Dendritic cell treated with granulocyte-macrophage colony-stimulating factor and Interleukin-4, amounts not matched to agents 40 ng/mL and 50 ng/mL, for 4 days (primary cell): ENCODE measurements at regions not wholly inside any gene's neighbourhood (a gene's known extent, or its start where the extent isn't known, plus 50 kb on each side); places are given as distances from the start of the nearest gene placed in this dataset.
A peak's percentile ranks its signal among the peaks of the same experiment; 100 is the strongest.
"Not testable (repeated sequence)": the region's sequence is repeated elsewhere in the genome, so short reads cannot be mapped to it uniquely, and the experiment has no call there.

Experiments
- H3K27ac Mint-ChIP-seq: one replicate; pipeline ENCODE4 v1.8.0; 2022; ENCODE audit warnings: mild to moderate bottlenecking, mixed read lengths
- H3K27me3 Mint-ChIP-seq: one replicate; pipeline ENCODE4 v1.8.0; 2022; ENCODE audit warnings: mild to moderate bottlenecking, mixed read lengths
- H3K36me3 Mint-ChIP-seq: one replicate; pipeline ENCODE4 v1.8.0; 2022; ENCODE audit warnings: low read depth, mixed read lengths
- H3K4me1 Mint-ChIP-seq: one replicate; pipeline ENCODE4 v1.8.0; 2022; ENCODE audit warnings: low read depth, mixed read lengths
- H3K4me3 Mint-ChIP-seq: one replicate; pipeline ENCODE4 v1.8.0; 2022; ENCODE audit warnings: mild to moderate bottlenecking, moderate library complexity, mixed read lengths
- H3K9me3 Mint-ChIP-seq: one replicate; pipeline ENCODE4 v1.8.0; 2022; ENCODE audit warnings: mixed read lengths
- intact Hi-C: fragments of 100-400 bp; cut with micrococcal nuclease; formaldehyde crosslinking; loops from one replicate; pipeline ENCODE4 v1.15.0; 2022

- Mint-ChIP-seq H3K27ac (no peak overlapping the region), H3K36me3 (no peaks in the 10 kb centered on the region), H3K4me3 (no peak overlapping the region), H3K4me1 (peaks cover 5% of the 10 kb centered on the region), H3K27me3 (no peaks in the 10 kb centered on the region), H3K9me3 (no peaks in the 10 kb centered on the region)
- intact Hi-C loops, result no loop called here
Observed at GRCh38 chr17:27180322-27180721, 113.6 kb upstream of the WSB1 start.

DNA sequence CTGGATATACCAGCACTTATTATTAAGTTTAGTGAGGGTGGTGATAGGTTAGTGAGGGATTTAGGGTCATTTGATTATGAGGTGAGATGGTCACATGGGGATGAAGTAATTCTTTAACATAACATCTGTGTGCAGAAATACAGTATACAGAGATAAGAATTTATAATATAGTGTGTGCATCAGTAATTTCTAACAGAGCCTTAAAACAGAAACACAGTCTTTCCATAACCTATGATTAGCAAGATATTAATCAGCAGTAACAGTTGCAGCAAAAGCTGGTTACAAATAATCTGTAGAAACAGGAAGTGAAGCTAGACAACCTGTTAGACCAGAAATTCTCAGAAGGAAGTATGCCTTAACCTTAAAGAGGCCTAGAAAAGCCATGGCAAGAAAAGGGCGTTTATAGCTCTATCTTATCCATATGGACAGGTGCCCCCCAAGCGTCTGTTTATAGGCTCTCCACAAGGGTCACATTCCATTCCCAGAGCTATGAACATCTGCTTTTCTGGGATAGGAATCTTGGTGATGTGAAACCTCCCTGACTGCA is 112.5 kb upstream of the WSB1 start:
- H3K36me3 Mint-ChIP-seq, H3K27me3 Mint-ChIP-seq, intact Hi-C loops, H3K4me3 Mint-ChIP-seq, H3K4me1 Mint-ChIP-seq, H3K27ac Mint-ChIP-seq: not testable (repeated sequence)
- peaks cover 10% of the 10 kb centered on the region for H3K9me3 Mint-ChIP-seq

- intact Hi-C loops, result no loop called here
Observed at GRCh38 chr17:27181935-27182334, 112.0 kb upstream of the WSB1 start.

GRCh38 chr17:27197505-27197904 is 96.4 kb upstream of the WSB1 start:
- H3K4me1 Mint-ChIP-seq, result peaks cover 15% of the 10 kb centered on the region
- intact Hi-C loops, result loop anchor here (2.0 kb wide), 1 partner anchor 135 kb away; no protein-coding TSS in a partner anchor
- H3K27ac Mint-ChIP-seq, H3K27me3 Mint-ChIP-seq, H3K36me3 Mint-ChIP-seq, H3K9me3 Mint-ChIP-seq, H3K4me3 Mint-ChIP-seq: not testable (repeated sequence)

More at GRCh38 chr17:27181935-27182334, 112.0 kb upstream of the WSB1 start:
- Mint-ChIP-seq H3K9me3 (peaks cover 10% of the 10 kb centered on the region), H3K4me1 (peaks cover 5% of the 10 kb centered on the region), H3K4me3 (no peak overlapping the region), H3K27ac (no peak overlapping the region), H3K36me3 (no peaks in the 10 kb centered on the region), H3K27me3 (no peaks in the 10 kb centered on the region)

- peaks cover 15% of the 10 kb centered on the region for H3K4me1 Mint-ChIP-seq
- H3K27ac Mint-ChIP-seq, result no peak overlapping the region
- no peaks in the 10 kb centered on the region for H3K36me3 Mint-ChIP-seq
- no peaks in the 10 kb centered on the region for H3K9me3 Mint-ChIP-seq
- H3K27me3 Mint-ChIP-seq, result no peaks in the 10 kb centered on the region
- no peak overlapping the region for H3K4me3 Mint-ChIP-seq
- intact Hi-C loops, result no loop called here
Observed at GRCh38 chr17:27199948-27200347, 94.0 kb upstream of the WSB1 start.

GRCh38 chr17:27200476-27200875 is 93.4 kb upstream of the WSB1 start:
- H3K27ac Mint-ChIP-seq, result no peak overlapping the region
- intact Hi-C loops, result no loop called here
- H3K36me3 Mint-ChIP-seq, result no peaks in the 10 kb centered on the region
- H3K27me3 Mint-ChIP-seq, result no peaks in the 10 kb centered on the region
- no peaks in the 10 kb centered on the region for H3K9me3 Mint-ChIP-seq
- H3K4me3 Mint-ChIP-seq, result no peak overlapping the region
- peaks cover 15% of the 10 kb centered on the region for H3K4me1 Mint-ChIP-seq

DNA sequence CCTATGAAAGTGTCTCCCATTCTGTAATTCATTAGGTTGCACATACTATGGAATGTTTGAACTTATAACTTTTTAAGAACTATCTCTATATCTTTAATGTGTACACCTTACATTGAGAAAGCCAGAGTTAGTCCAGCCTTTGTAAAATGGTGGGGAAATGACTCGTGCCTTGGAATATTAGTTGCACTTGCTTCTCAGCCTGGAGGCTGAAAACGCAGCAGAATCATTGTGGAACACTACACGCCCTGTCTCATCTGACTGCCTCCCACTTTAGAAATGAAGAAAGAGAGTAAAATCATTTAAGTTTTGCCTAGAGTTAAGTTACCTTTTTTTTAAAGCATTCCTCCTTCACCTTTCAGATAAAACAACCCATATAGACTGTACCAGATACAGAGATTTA is 90.7 kb upstream of the WSB1 start:
- H3K36me3 Mint-ChIP-seq, result no peaks in the 10 kb centered on the region
- no peak overlapping the region for H3K4me3 Mint-ChIP-seq
- H3K27ac Mint-ChIP-seq, result no peak overlapping the region
- H3K4me1 Mint-ChIP-seq, result peaks cover 29% of the 10 kb centered on the region
- H3K27me3 Mint-ChIP-seq, result no peaks in the 10 kb centered on the region
- no peaks in the 10 kb centered on the region for H3K9me3 Mint-ChIP-seq
- intact Hi-C loops, result no loop called here

DNA sequence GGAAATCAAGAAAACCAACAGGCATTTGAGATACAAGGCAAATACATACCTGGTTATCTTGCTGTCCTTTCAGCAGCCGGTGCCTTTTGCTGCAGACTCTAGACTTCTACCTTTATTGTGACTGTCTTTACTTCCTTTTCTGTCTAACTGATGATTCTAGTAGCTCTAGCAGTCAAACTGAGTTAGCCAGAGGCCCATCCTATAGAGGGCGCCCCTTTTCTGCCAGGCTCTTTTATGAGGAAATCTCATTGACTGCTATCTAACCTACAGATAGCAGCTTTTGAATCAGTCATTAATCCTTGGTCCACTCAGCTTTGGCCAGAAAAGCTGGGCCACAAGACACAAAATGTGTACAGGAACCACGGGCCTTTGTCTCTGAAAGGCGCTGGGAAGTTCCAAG is 87.5 kb upstream of the WSB1 start:
- no peaks in the 10 kb centered on the region for H3K27me3 Mint-ChIP-seq
- no peak overlapping the region for H3K4me3 Mint-ChIP-seq
- H3K36me3 Mint-ChIP-seq, result no peaks in the 10 kb centered on the region
- no peaks in the 10 kb centered on the region for H3K9me3 Mint-ChIP-seq
- intact Hi-C loops, result no loop called here
- H3K27ac Mint-ChIP-seq, result no peak overlapping the region
- H3K4me1 Mint-ChIP-seq, result peaks cover 20% of the 10 kb centered on the region

- peak overlapping the region; percentile 50 for H3K27ac Mint-ChIP-seq
- no peaks in the 10 kb centered on the region for H3K36me3 Mint-ChIP-seq
- peaks cover 20% of the 10 kb centered on the region for H3K4me1 Mint-ChIP-seq
- H3K9me3 Mint-ChIP-seq, result no peaks in the 10 kb centered on the region
- no peaks in the 10 kb centered on the region for H3K27me3 Mint-ChIP-seq
- H3K4me3 Mint-ChIP-seq, result no peak overlapping the region
- intact Hi-C loops, result no loop called here
Observed at GRCh38 chr17:27207073-27207513, 86.8 kb upstream of the WSB1 start.

- H3K36me3 Mint-ChIP-seq, H3K9me3 Mint-ChIP-seq, H3K4me3 Mint-ChIP-seq, H3K27me3 Mint-ChIP-seq, intact Hi-C loops, H3K27ac Mint-ChIP-seq: not testable (repeated sequence)
- peaks cover 21% of the 10 kb centered on the region for H3K4me1 Mint-ChIP-seq
Observed at GRCh38 chr17:27208370-27208769, 85.5 kb upstream of the WSB1 start.

DNA sequence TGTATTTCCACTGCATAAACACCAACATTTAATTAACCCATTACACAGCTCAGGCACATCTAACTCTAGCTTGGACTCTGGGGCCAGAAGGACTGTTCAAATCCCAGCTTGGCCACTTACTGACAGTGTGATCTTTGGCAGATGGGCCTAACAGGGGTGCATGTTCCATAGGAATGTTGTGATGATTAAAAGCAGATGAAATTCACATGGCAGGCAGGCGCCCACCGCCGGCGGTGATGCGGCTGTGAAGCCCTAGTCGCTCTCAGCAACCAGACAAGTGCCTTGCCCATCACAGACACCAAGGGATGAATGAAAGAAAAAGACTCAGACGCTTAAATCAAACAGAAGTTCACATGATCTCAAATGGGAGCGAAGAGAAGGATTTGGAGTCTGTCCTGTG is 84.6 kb upstream of the WSB1 start:
- H3K27me3 Mint-ChIP-seq, result no peaks in the 10 kb centered on the region
- intact Hi-C loops, result no loop called here
- H3K36me3 Mint-ChIP-seq, result no peaks in the 10 kb centered on the region
- H3K4me1 Mint-ChIP-seq, result peaks cover 27% of the 10 kb centered on the region
- peaks cover 6% of the 10 kb centered on the region for H3K9me3 Mint-ChIP-seq
- H3K4me3 Mint-ChIP-seq, result no peak overlapping the region
- H3K27ac Mint-ChIP-seq, result no peak overlapping the region

DNA sequence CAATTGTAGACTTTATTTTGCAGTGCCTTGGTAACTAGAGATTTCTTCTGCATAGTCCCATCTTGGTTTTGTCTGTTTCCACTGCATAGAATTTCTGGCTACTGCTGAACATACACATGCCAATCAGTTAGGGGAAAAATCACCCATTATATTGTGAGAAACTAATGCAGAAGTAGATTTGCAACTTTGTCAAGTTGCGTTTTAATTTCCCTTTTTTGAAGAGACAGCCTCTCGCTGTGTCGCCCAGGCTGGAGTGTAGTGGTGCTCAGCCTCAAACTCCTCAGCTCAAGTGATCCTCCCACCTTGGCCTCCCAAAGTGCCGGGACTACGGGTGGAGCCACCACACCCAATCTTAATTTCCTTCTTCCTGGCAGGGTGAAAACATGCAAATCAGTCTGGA is 83.1 kb upstream of the WSB1 start:
- H3K36me3 Mint-ChIP-seq, H3K4me3 Mint-ChIP-seq, intact Hi-C loops, H3K27me3 Mint-ChIP-seq: not testable (repeated sequence)
- peak overlapping the region; percentile 51 for H3K27ac Mint-ChIP-seq
- H3K9me3 Mint-ChIP-seq, result peaks cover 20% of the 10 kb centered on the region
- H3K4me1 Mint-ChIP-seq, result peaks cover 33% of the 10 kb centered on the region

GRCh38 chr17:27216836-27217235 is 77.1 kb upstream of the WSB1 start:
- Mint-ChIP-seq H3K4me1 (peaks cover 37% of the 10 kb centered on the region), H3K4me3 (no peak overlapping the region), H3K27me3 (no peaks in the 10 kb centered on the region), H3K27ac (peak overlapping the region; percentile 76), H3K36me3 (no peaks in the 10 kb centered on the region), H3K9me3 (peaks cover 20% of the 10 kb centered on the region)
- intact Hi-C loops, result no loop called here

DNA sequence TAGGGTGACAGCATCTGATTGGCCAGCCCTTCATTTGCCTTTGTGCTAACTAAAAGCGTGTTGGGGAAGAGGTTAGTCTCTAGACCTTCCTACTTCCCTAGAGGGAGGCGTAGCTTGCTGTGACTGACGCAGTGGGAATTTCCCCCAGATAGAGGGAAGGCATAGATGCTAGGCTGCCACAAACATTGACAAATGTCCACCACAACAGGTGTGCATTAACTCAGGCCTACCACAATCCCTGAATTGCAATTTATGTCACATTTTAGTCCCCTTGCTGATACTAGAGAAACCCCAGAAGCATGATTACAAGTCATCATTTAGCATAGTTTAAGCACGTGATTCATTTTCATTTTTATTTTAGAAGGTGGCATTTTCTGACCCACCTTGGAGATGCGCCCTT is 76.3 kb upstream of the WSB1 start:
- intact Hi-C loops, result no loop called here
- H3K4me1 Mint-ChIP-seq, result peaks cover 42% of the 10 kb centered on the region
- peaks cover 20% of the 10 kb centered on the region for H3K9me3 Mint-ChIP-seq
- H3K27ac Mint-ChIP-seq, result peak overlapping the region; percentile 76
- no peaks in the 10 kb centered on the region for H3K36me3 Mint-ChIP-seq
- H3K27me3 Mint-ChIP-seq, result no peaks in the 10 kb centered on the region
- no peak overlapping the region for H3K4me3 Mint-ChIP-seq

DNA sequence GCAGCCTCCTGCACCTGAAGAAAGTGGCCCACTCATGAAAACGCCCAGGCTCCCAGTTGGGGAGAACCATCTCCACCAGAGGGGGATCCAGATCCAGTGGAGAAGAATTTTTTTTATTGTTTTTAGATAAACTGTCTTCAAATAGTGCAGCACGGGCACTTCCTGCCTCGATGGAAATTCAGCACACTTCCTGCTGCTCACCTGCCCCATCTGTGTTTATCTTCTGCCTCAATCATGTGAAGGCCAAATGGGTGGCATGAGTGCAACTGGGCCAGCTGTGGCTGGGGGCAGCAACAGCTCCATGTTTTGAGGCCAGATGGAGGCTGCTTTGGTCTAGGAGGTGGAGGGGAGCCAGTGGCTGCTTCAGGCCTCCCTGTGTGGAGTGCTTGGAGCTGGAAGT is 75.9 kb upstream of the WSB1 start:
- Mint-ChIP-seq H3K4me3 (no peak overlapping the region), H3K27ac (peak overlapping the region; percentile 76), H3K9me3 (peaks cover 20% of the 10 kb centered on the region), H3K4me1 (peaks cover 42% of the 10 kb centered on the region), H3K36me3 (no peaks in the 10 kb centered on the region), H3K27me3 (no peaks in the 10 kb centered on the region)
- intact Hi-C loops, result no loop called here
